Right lobe of liver (tissue), 4 donors: ENCODE measurements at regions not wholly inside any gene's neighbourhood (a gene's known extent, or its start where the extent isn't known, plus 50 kb on each side); places are given as distances from the start of the nearest gene placed in this dataset.

Experiments used
- POLR2A ChIP-seq: fragments of 450-650 bp; IDR thresholded peaks from one replicate; pipeline ENCODE4 v1.6.1; 2017; ENCODE audit warnings: antibody characterized with exemption, mild to moderate bottlenecking
- TF ChIP-seq, protein P1 (sequence below), 4 donors: fragments of 200-600 bp in 3 of 4; fragments of 450-650 bp in 1 of 4; IDR thresholded peaks; one replicate each; pipeline versions ENCODE4 v1.5.1 to v1.8.0; 2016 to 2022; ENCODE audit warnings: antibody characterized with exemption in 4 of 4, mild to moderate bottlenecking in 2 of 4
- donor health status: DM: no; HTN: no; CAD: no.
- donor health status: DM: no; HTN: no; CAD: no.
- donor health status: DM: no; HTN: yes; CAD: no.

DNA sequence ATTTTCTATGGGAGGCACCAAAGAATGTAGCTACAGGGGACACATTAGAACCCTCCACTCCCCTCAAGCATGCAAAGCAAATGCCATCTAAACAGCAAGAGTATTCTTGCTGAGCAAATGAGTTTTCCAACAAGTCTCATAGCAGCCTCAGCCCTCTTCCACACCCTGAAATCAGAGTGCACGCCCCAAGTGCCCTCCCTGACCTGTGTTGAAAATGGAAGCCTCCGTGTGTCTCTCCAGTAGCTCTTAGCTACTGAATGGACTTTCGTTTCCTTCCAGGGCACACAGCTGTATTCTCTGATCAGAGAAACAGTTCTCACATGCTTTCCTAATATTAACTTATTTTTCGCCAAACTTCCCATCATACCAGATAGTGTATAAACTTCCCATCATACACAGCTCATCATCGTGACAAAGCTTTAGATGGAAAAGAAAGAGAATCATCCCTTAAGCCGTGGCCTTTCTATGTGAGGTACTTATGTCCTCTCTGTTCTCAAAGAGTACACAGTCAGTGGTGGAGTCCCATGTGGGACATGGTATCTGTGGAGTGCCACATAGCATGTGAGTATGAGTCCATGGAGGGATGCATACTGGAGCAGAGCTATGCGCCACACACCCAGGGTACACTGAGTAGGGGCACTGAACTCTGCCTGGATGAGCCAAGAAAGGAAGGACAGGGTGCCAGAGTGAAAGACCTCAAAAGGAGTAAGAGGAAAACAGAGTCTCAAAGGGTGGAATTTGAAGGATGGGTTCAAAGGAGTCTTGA lies 434.5 kb downstream of the MCTP2 start:
- TF ChIP-seq POLR2A: no peak
- TF ChIP-seq, protein P1, sequence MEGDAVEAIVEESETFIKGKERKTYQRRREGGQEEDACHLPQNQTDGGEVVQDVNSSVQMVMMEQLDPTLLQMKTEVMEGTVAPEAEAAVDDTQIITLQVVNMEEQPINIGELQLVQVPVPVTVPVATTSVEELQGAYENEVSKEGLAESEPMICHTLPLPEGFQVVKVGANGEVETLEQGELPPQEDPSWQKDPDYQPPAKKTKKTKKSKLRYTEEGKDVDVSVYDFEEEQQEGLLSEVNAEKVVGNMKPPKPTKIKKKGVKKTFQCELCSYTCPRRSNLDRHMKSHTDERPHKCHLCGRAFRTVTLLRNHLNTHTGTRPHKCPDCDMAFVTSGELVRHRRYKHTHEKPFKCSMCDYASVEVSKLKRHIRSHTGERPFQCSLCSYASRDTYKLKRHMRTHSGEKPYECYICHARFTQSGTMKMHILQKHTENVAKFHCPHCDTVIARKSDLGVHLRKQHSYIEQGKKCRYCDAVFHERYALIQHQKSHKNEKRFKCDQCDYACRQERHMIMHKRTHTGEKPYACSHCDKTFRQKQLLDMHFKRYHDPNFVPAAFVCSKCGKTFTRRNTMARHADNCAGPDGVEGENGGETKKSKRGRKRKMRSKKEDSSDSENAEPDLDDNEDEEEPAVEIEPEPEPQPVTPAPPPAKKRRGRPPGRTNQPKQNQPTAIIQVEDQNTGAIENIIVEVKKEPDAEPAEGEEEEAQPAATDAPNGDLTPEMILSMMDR (IDR thresholded peaks at IDR 0.05): no peak
